NCI-H82 treated with DMSO at 0.1 percent for 48 hours (cell line): ENCODE measurements at regions not wholly inside any gene's neighbourhood (a gene's known extent, or its start where the extent isn't known, plus 50 kb on each side); places are given as distances from the start of the nearest gene placed in this dataset.
"Not testable (repeated sequence)": the region's sequence is repeated elsewhere in the genome, so short reads cannot be mapped to it uniquely, and the experiment has no call there.

Experiments
- DNase-seq: peaks from one replicate; lab custom pipeline; 2025; ENCODE audit not compliant: unreplicated experiment; lab: John Stamatoyannopoulos, UW

DNA sequence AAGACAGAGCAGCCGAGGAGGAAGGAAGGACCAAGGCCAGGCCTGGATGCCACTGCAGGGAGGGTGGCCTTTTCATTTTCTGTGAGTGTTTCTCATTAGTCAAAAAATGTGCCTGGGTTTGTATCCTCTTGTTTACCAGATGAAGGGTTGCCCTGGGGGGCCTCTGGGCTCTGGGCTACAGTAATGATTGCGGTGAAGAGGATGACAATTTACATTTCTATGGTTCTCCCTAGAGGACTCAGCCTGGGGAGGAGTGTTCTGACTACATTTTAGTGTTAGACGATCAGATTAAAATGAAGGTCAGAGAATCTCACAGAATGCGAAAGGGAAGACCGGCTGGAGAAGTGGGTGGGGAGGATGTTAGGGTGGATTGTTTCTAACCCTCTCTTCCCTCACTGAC lies 108.0 kb upstream of the KMT2C start:
- DNase-seq: no peak

- DNase-seq: no peak
These were observed 106.1 kb upstream of the KMT2C start for GRCh38 chr7:152541892-152542291.

- not testable (repeated sequence) for DNase-seq
These were observed 103.3 kb upstream of the KMT2C start for GRCh38 chr7:152539190-152539495.

DNA sequence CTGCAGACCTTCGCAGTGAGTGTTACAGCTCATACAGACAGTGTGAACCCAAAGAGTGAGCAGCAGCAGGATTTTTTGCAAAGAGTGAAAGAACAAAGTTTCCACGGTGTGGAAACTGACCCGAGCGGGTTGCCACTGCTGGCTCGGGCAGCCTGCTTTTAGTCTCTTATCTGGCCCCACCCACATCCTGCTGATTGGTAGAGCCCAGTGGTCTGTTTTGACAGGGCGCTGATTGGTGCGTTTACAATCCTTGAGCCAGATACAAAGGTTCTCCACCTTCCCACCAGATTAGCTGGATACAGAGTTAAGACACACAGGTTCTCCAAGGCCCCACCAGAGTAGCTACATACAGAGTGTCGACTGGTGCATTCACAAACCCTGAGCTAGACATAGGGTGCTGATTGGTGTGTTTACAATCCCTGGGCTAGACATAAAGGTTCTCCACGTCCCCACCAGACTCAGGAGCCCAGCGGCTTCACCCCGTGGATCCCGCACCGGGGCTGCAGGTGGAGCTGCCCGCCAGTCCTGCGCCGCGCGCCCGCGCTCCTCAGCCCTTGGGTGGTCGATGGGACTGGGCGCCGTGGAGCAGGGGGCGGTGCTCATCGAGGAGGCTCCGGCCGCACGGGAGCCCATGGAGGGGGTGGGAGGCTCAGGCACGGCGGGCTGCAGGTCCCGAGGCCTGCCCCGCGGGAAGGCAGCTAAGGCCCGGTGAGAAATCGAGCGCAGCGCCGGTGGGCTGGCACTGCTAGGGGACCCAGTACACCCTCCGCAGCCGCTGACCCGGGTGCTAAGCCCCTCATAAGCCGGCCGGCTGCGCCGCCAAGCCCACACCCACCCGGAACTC lies 102.8 kb upstream of the KMT2C start:
- not testable (repeated sequence) for DNase-seq

DNA sequence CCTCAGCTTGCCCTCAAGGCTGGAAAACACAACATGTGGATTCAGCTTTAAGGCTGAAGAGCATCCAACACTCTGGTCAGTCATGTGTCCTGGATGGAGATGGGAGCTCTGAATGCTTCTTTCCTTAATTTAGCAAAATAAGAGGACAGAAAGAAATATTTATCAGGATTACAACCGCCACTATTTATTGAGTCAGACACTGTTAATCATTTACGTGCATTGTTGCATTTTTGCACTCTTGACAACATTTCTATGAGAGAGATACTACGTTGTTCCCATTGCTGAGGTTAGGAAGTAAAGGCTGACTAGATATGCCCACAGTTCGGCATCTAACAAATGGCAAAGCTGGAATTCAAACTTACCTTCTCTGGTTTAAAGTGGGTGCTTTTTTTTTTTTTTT lies 101.8 kb upstream of the KMT2C start:
- no peak for DNase-seq

DNA sequence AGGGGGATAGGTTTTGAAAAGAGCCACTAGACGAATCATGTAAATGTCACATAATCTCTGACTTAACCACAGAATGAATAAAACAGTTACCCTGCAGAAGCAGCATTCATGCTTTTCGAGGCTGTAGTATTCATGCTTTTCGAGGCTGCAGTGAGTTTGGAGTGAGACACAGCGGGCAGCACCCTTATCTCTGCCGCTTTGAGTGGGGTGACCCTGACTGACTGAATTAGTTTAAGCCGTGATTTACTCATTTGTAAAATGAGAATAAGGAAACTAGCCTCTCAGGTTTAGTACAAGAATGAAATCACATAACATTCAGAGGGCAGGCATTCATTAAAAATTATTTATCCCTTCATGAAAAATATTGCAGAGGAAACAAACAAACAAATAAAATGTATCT lies 92.8 kb upstream of the KMT2C start:
- DNase-seq: no peak

DNA sequence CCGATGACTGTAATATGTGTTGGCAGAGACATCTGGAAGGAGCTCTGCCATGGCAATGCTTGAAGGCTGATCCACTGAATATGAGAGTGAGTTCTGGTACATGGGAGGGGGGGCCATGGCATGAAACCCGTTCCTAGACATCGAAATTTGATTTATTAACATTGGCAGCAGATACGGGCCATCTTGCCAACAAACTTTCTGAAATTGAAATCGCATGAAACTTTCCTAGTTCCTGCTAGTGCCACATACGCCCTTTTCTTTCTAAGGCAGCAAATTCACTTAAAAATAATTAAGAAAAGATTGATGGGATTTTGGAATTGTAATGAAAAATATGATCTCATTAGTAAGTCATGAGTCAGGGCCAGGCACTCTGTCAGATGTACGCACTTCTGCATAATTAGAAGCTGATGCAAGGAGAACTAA lies 91.8 kb upstream of the KMT2C start:
- DNase-seq: no peak

DNA sequence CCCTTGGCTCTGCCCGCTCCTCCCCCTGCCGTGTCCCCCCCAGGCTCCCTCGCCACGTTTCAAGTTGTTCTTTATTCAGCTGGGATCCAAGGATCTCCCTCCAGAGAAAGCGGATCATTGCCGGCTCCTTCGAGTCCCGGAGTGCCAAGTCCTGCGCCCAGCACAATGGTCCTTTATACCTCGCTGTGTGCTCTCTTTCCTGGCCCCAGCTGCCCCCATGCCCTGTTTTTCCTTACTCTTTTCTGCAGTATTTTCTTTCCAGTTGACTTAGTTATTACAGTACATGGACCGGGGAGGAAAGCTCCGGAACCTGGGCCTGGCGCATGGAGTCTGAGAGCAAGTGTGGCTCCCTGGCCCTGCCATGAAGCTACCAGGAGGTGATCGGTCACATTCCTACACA lies 88.1 kb upstream of the KMT2C start:
- DNase-seq: no peak

- DNase-seq: peak; percentile 33
These were observed 86.8 kb upstream of the KMT2C start for GRCh38 chr7:152522571-152523067.

DNA sequence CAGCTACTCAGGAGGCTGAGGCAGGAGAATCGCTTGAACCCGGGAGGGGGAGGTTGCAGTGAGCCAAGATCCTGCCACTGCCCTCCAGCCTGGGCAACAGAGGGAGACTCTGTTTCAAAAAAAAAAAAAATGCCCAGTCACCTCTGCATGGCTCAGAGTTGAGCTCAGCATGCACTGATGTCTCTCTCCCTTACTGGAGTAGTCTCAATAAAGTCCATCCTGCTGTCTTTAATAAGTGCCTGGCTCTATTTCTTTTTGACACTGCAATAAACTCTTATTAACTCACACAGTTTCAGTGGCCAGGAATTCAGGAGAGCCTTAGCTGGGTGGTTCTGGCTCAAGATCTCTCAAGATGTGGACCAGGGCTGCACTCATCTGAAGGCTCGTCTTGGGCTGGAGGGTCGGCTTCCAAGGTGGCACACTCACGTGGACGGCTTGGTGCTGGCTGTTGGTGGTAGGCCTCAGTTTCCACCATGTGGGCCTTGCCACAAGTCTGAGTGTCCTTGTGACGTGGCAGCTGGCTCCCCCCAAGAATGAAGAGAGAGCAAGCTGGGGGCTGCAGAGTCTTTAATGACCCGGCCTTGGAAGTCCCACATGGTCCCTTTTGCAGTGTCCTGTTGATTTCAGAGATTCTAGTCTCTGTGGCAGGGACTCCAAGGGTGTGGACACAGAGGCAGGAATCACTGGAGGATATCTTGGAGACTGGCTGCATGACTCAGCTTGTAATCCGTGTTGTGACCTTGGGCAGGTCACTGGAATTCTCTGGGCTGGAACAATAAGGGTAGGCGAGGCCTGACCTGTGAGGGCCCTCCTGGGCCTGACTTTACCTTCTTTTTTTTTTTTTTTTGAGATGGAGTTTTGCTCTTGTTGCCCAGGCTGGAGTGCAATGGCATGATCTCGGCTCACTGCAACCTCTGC lies 85.9 kb upstream of the KMT2C start:
- DNase-seq: no peak

DNA sequence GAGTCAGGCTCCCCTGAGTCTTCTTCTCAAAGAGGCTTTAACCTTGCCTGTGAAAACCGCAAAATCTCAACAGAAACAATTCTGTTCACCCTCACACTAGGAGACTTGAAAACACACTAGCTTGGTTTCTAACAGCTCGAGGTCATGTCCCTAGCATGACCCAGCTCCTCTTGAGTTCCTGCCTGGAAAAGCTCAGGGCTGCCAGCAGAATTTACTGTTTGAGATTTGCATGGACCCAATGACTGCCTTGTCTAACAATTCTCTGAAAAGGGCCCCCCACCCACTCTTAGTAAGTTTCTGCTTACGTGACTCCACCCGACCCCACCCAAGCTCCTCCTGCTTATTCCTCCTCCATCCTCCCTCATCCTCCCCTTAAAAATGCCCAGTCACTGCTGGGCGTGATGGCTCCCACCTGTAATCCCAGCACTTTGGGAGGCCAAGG lies 85.1 kb upstream of the KMT2C start:
- no peak for DNase-seq

- no peak for DNase-seq
These were observed 83.5 kb upstream of the KMT2C start for GRCh38 chr7:152519290-152519689.

DNA sequence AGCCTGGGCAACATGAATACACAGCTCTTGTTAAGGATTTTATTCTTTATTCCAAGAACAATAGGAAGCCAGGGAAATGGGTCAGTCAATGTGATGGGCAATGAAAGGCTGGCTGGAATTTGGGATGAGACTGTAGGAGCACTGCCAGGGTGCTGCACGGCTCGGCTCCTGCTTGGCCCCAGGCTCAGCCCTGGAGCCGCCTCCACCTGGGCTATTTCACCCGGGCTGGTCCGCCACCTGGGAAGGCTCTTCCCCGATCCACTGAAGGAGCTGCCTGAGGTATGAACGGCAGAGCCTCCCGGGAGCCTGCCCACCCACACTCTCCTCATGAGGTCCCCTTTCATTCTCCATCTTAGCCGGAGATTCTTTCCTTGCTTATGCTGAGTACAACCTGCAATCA lies 80.4 kb upstream of the KMT2C start:
- DNase-seq: no peak

GRCh38 chr7:152515266-152515950 lies 79.6 kb upstream of the KMT2C start:
- not testable (repeated sequence) for DNase-seq

- no peak for DNase-seq
These were observed 78.9 kb upstream of the KMT2C start for GRCh38 chr7:152514771-152515105.

GRCh38 chr7:152513861-152514770 lies 78.3 kb upstream of the KMT2C start:
- DNase-seq: no peak

- no peak for DNase-seq
These were observed 76.9 kb upstream of the KMT2C start for GRCh38 chr7:152512706-152513105.

GRCh38 chr7:152511736-152512135 lies 75.9 kb upstream of the KMT2C start:
- no peak for DNase-seq

GRCh38 chr7:152508701-152509100 lies 72.9 kb upstream of the KMT2C start:
- no peak for DNase-seq

GRCh38 chr7:152505606-152506005 lies 69.8 kb upstream of the KMT2C start:
- DNase-seq: no peak
